CD14-positive monocyte (primary cell): ENCODE measurements at regions not wholly inside any gene's neighbourhood (a gene's known extent, or its start where the extent isn't known, plus 50 kb on each side); places are given as distances from the start of the nearest gene placed in this dataset.

Experiments used
- DNase-seq, 3 donors: peaks; one replicate each; pipeline ENCODE4 v3.0.0-alpha.2; 2011 to 2022
- H2AFZ ChIP-seq: 2 replicates; pipeline ENCODE4 v1.6.0; 2012; ENCODE audit warnings: mild to moderate bottlenecking, low read depth, low read length, inconsistent platforms; ENCODE audit not compliant: insufficient read depth, poor library complexity, severe bottlenecking
- H3K27ac ChIP-seq, 2 donors: 1 replicate in 1 of 2; 2 replicates in 1 of 2; pipeline ENCODE4 v1.5.1; 2012 to 2013; ENCODE audit warnings: low read length in 2 of 2, control low read depth in 1 of 2, inconsistent platforms in 1 of 2, low read depth in 1 of 2, mild to moderate bottlenecking in 1 of 2
- H3K27me3 ChIP-seq, 2 donors: one replicate each; pipeline versions ENCODE4 v1.6.0 to v1.6.1; 2011 to 2013; ENCODE audit warnings: low read length in 2 of 2; ENCODE audit not compliant: control insufficient read depth in 2 of 2, insufficient read depth in 2 of 2
- H3K36me3 ChIP-seq, 2 donors: replicated peaks in 1 of 2; 1 replicate in 1 of 2; 2 replicates in 1 of 2; pipeline versions ENCODE4 v1.5.1 to v1.6.1; 2012 to 2013; ENCODE audit warnings: low read length in 2 of 2, control low read depth in 1 of 2, inconsistent platforms in 1 of 2, mild to moderate bottlenecking in 1 of 2; ENCODE audit not compliant: insufficient read depth in 2 of 2, control insufficient read depth in 1 of 2
- H3K4me1 ChIP-seq, 2 donors: 1 replicate in 1 of 2; 2 replicates in 1 of 2; pipeline versions ENCODE4 v1.5.1 to v1.6.1; 2012 to 2013; ENCODE audit warnings: low read length in 2 of 2, control low read depth in 1 of 2, inconsistent platforms in 1 of 2, mild to moderate bottlenecking in 1 of 2, moderate library complexity in 1 of 2; ENCODE audit not compliant: insufficient read depth in 2 of 2, control insufficient read depth in 1 of 2
- H3K4me2 ChIP-seq: replicated peaks from 2 replicates; pipeline ENCODE3; 2012; ENCODE audit warnings: low read length, moderate library complexity, mild to moderate bottlenecking; ENCODE audit not compliant: poor library complexity, severe bottlenecking; ENCODE audit errors: extremely low read depth
- H3K4me3 ChIP-seq, 3 experiments: fragments of 200-600 bp in 1 of 3; sonication (generic) in 1 of 3; replicated peaks in 1 of 3; 1 replicate in 2 of 3; 2 replicates in 1 of 3; pipeline ENCODE4 v1.5.1; 2011 to 2013; ENCODE audit warnings: low read length in 3 of 3, mild to moderate bottlenecking in 3 of 3, control low read depth in 2 of 3, low read depth in 2 of 3, inconsistent platforms in 1 of 3, moderate library complexity in 1 of 3
- H3K79me2 ChIP-seq: 2 replicates; pipeline ENCODE4 v1.6.0; 2012; ENCODE audit warnings: mild to moderate bottlenecking, control low read depth, inconsistent platforms, low read length, moderate library complexity; ENCODE audit not compliant: insufficient read depth
- H3K9ac ChIP-seq: 2 replicates; pipeline ENCODE4 v1.6.0; 2017; ENCODE audit warnings: low read length, mild to moderate bottlenecking; ENCODE audit not compliant: insufficient read depth, poor library complexity, severe bottlenecking
- H3K9me3 ChIP-seq, 2 donors: replicated peaks in 1 of 2; 1 replicate in 1 of 2; 2 replicates in 1 of 2; pipeline versions ENCODE4 v1.5.1 to v1.6.1; 2012 to 2013; ENCODE audit warnings: low read length in 2 of 2, control low read depth in 1 of 2; ENCODE audit not compliant: control insufficient read depth in 1 of 2, insufficient read depth in 1 of 2
- H4K20me1 ChIP-seq: 2 replicates; pipeline ENCODE4 v1.6.0; 2012; ENCODE audit warnings: mild to moderate bottlenecking, low read length, control low read depth, moderate library complexity; ENCODE audit not compliant: insufficient read depth
- H3K27ac Mint-ChIP-seq, 7 donors: one replicate each; pipeline ENCODE4 v1.8.0; 2020; ENCODE audit warnings: mild to moderate bottlenecking in 7 of 7, mixed read lengths in 7 of 7, moderate library complexity in 6 of 7, inconsistent platforms in 2 of 7
- H3K27me3 Mint-ChIP-seq, 3 donors: one replicate each; pipeline ENCODE4 v1.8.0; 2021 to 2022; ENCODE audit warnings: low read depth in 3 of 3, mild to moderate bottlenecking in 3 of 3, mixed read lengths in 3 of 3, moderate library complexity in 3 of 3, inconsistent platforms in 1 of 3
- H3K36me3 Mint-ChIP-seq, 2 donors: one replicate each; pipeline ENCODE4 v1.8.0; 2020; ENCODE audit warnings: mixed read lengths in 2 of 2, inconsistent platforms in 1 of 2, mild to moderate bottlenecking in 1 of 2
- H3K4me1 Mint-ChIP-seq: one replicate; pipeline ENCODE4 v1.8.0; 2020; ENCODE audit warnings: mild to moderate bottlenecking, mixed read lengths
- H3K4me3 Mint-ChIP-seq, 2 donors: one replicate each; pipeline ENCODE4 v1.8.0; 2020; ENCODE audit warnings: mild to moderate bottlenecking in 2 of 2, mixed read lengths in 2 of 2, moderate library complexity in 1 of 2
- H3K9me3 Mint-ChIP-seq, 7 donors: one replicate each; pipeline ENCODE4 v1.8.0; 2020 to 2022; ENCODE audit warnings: mixed read lengths in 7 of 7, mild to moderate bottlenecking in 6 of 7, moderate library complexity in 6 of 7, inconsistent platforms in 2 of 7
- CTCF ChIP-seq: fragments of 200-600 bp; IDR thresholded peaks from one replicate; pipeline ENCODE4 v1.8.0; 2022; ENCODE audit warnings: antibody characterized with exemption, mild to moderate bottlenecking
- WGBS: methylation state at CpG from one replicate; pipeline ENCODE4 v1.1.5; 2013; ENCODE audit warnings: missing lambda C conversion rate; ENCODE audit not compliant: insufficient coverage; 5-methylcytosine and 5-hydroxymethylcytosine counted together
- intact Hi-C, 2 donors: fragments of 100-400 bp; cut with micrococcal nuclease; formaldehyde crosslinking; loops; one replicate each; pipeline versions ENCODE4 v1.15.0 to v1.15.1; 2023

- Mint-ChIP-seq H3K27ac (no peak overlapping the region), H3K27me3 (peaks cover 0 to 2% (median 2%) of the 10 kb centered on the region in 3 donors), H3K9me3 (no peaks in the 10 kb centered on the region), H3K4me1 (no peaks in the 10 kb centered on the region), H3K4me3 (no peak overlapping the region), H3K36me3 (no peaks in the 10 kb centered on the region)
- H2AFZ ChIP-seq: no peak overlapping the region
- no peaks in the 10 kb centered on the region for H3K4me1 ChIP-seq
- H4K20me1 ChIP-seq: no peaks in the 10 kb centered on the region
- no peak overlapping the region for H3K9ac ChIP-seq
- intact Hi-C loops: no loop called here
- no peak overlapping the region for H3K4me2 ChIP-seq
- no peak overlapping the region for H3K4me3 ChIP-seq
- no peaks in the 10 kb centered on the region for H3K27me3 ChIP-seq
- no peak for TF ChIP-seq CTCF
- H3K9me3 ChIP-seq: no peaks in the 10 kb centered on the region
- H3K79me2 ChIP-seq: no peaks in the 10 kb centered on the region
- no CpG with 5 or more reads among the region's 2 CpGs for WGBS
- H3K36me3 ChIP-seq: no peaks in the 10 kb centered on the region
- DNase-seq: no peak
- no peak overlapping the region for H3K27ac ChIP-seq
Observed at GRCh38 chr10:64102916-64103315, 581.7 kb downstream of the REEP3 start.

- intact Hi-C loops: no loop called here
- Histone ChIP-seq H2AFZ (no peak overlapping the region), H3K4me1 (no peaks in the 10 kb centered on the region), H3K9me3 (no peaks in the 10 kb centered on the region), H3K36me3 (no peaks in the 10 kb centered on the region), H3K9ac (no peak overlapping the region), H3K4me3 (no peak overlapping the region), H3K4me2 (no peak overlapping the region), H4K20me1 (no peaks in the 10 kb centered on the region), H3K79me2 (no peaks in the 10 kb centered on the region), H3K27me3 (no peaks in the 10 kb centered on the region), H3K27ac (no peak overlapping the region)
- no peaks in the 10 kb centered on the region for H3K36me3 Mint-ChIP-seq
- WGBS: 67% methylated on average over 1 of the region's 6 CpGs
- H3K9me3 Mint-ChIP-seq: no peaks in the 10 kb centered on the region
- no peak overlapping the region for H3K4me3 Mint-ChIP-seq
- H3K27ac Mint-ChIP-seq: no peak overlapping the region
- H3K27me3 Mint-ChIP-seq: peaks cover 0 to 2% (median 0%) of the 10 kb centered on the region in 3 donors
- DNase-seq: no peak
- no peak for TF ChIP-seq CTCF
- no peaks in the 10 kb centered on the region for H3K4me1 Mint-ChIP-seq
Observed at GRCh38 chr10:64103750-64104470, 582.7 kb downstream of the REEP3 start.
